ENCODE measurements at regions not wholly inside any gene's neighbourhood (a gene's known extent, or its start where the extent isn't known, plus 50 kb on each side); places are given as distances from the start of the nearest gene placed in this dataset.

- CTCF ChIA-PET (ENCODE audit: low intra/inter-chr PET ratio, low total read pairs), result no interaction called here
- no peak for ATAC-seq
- intact Hi-C loops (cut with micrococcal nuclease; ENCODE audit: unreplicated experiment), result no loop called here
Observed at GRCh38 chr14:40345334-40345733, 913.1 kb upstream of the FBXO33 start.

More at GRCh38 chr14:40345334-40345733, 913.1 kb upstream of the FBXO33 start:
- H2AFZ ChIP-seq (ENCODE audit: low read length), result no peak overlapping the region
- H3K4me1 ChIP-seq (ENCODE audit: insufficient read depth, low read length), result no peaks in the 10 kb centered on the region
- WGBS (ENCODE audit: low lambda C conversion rate), result 3% methylated on average over 1 of the region's 1 CpG
- H3K9me3 ChIP-seq (ENCODE audit: low read length), result peaks cover 69% of the 10 kb centered on the region
- no peaks in the 10 kb centered on the region for H4K20me1 ChIP-seq (ENCODE audit: insufficient read depth, low read length)
- H3K27ac ChIP-seq (ENCODE audit: extremely low read length, insufficient read depth, low read length), result no peak overlapping the region
- in situ Hi-C loops (cut with HindIII; ENCODE audit: extremely low pct_ligation_motif_present, low pct_unique_long_range_greater_than_20kb), result no loop called here
- H3K4me2 ChIP-seq (ENCODE audit: low read depth, low read length), result no peak overlapping the region
- POLR2A ChIA-PET, result no interaction called here
- no peak overlapping the region for H3K9ac ChIP-seq (ENCODE audit: insufficient read depth, low read depth, low read length)
- H3K4me3 ChIP-seq (replicated peaks in 1 of 3; ENCODE audit: insufficient read depth in 1 of 3, low read depth in 2 of 3, low read length in 3 of 3), result no peak overlapping the region
- no peaks in the 10 kb centered on the region for H3K79me2 ChIP-seq (ENCODE audit: insufficient read depth, low read length)
- no peak for DNase-seq (ENCODE audit: low spot score)
- BruUV-seq (replicated peaks), result no TSS peak
- no peaks in the 10 kb centered on the region for H3K36me3 ChIP-seq (replicated peaks in 1 of 2; ENCODE audit: control insufficient read depth in 1 of 2, insufficient read depth in 2 of 2, low read length in 2 of 2)
- no peaks in the 10 kb centered on the region for H3K27me3 ChIP-seq (ENCODE audit: control insufficient read depth in 1 of 2, insufficient read depth in 2 of 2, low read length in 2 of 2)
- FAIRE-seq, result no peak
- TF ChIP-seq HOXA9 (CRISPR knock-in tag; IDR thresholded peaks at IDR 0.05; ENCODE audit: borderline replicate concordance), result no peak
- no peak for TF ChIP-seq ZBTB10 (CRISPR knock-in tag; IDR thresholded peaks at IDR 0.05; ENCODE audit: borderline replicate concordance)
- no peak for TF ChIP-seq MLX (CRISPR knock-in tag; IDR thresholded peaks at IDR 0.05)
- TF ChIP-seq ZNF720 (CRISPR knock-in tag; IDR thresholded peaks at IDR 0.05), result no peak
- no peak for TF ChIP-seq NBN (conservative IDR thresholded peaks at IDR 0.05)
- no peak for TF ChIP-seq U2AF1 (optimal IDR thresholded peaks at IDR 0.05; ENCODE audit: low read depth, low read length)
- TF ChIP-seq ZBTB43 (CRISPR knock-in tag; conservative IDR thresholded peaks at IDR 0.05), result no peak

All from HepG2 (cell line).